ACHN (cell line): ENCODE measurements at regions not wholly inside any gene's neighbourhood (a gene's known extent, or its start where the extent isn't known, plus 50 kb on each side); places are given as distances from the start of the nearest gene placed in this dataset.
"Not testable (repeated sequence)": the region's sequence is repeated elsewhere in the genome, so short reads cannot be mapped to it uniquely, and the experiment has no call there.

Experiments
- DNase-seq: peaks from one replicate; pipeline ENCODE4 v3.0.0-alpha.2; 2015
- in situ Hi-C: cut with HindIII; loops from 2 replicates; pipeline ENCODE4 v1.10.0; 2017; ENCODE audit warnings: low sequenced_read_pairs, low pct_ligation_motif_present, low pct_unique_long_range_greater_than_20kb

- in situ Hi-C loops: no loop called here
- DNase-seq: no peak
These were observed 196.5 kb downstream of the UBE3A start for GRCh38 chr15:25242166-25242879.

- in situ Hi-C loops: no loop called here
- DNase-seq: no peak
These were observed 195.6 kb downstream of the UBE3A start for GRCh38 chr15:25242957-25243799.

- in situ Hi-C loops: no loop called here
These were observed 195.1 kb downstream of the UBE3A start for GRCh38 chr15:25243800-25244097.

GRCh38 chr15:25244731-25245585 lies 193.9 kb downstream of the UBE3A start:
- in situ Hi-C loops: no loop called here
- DNase-seq: no peak

More at GRCh38 chr15:25243800-25244097, 195.1 kb downstream of the UBE3A start:
- no peak for DNase-seq

GRCh38 chr15:25245801-25246622 lies 192.8 kb downstream of the UBE3A start:
- DNase-seq: no peak
- in situ Hi-C loops: no loop called here

- DNase-seq: no peak
- in situ Hi-C loops: no loop called here
These were observed 192.0 kb downstream of the UBE3A start for GRCh38 chr15:25246641-25247406.

- DNase-seq: no peak
- in situ Hi-C loops: no loop called here
These were observed 191.3 kb downstream of the UBE3A start for GRCh38 chr15:25247407-25248038.

GRCh38 chr15:25248087-25248486 lies 190.7 kb downstream of the UBE3A start:
- DNase-seq, in situ Hi-C loops: not testable (repeated sequence)

GRCh38 chr15:25248583-25249235 lies 190.1 kb downstream of the UBE3A start:
- in situ Hi-C loops: no loop called here
- DNase-seq: no peak

- DNase-seq: no peak
- in situ Hi-C loops: no loop called here
These were observed 189.4 kb downstream of the UBE3A start for GRCh38 chr15:25249236-25250010.

- in situ Hi-C loops: no loop called here
- DNase-seq: no peak
These were observed 188.7 kb downstream of the UBE3A start for GRCh38 chr15:25250011-25250596.

GRCh38 chr15:25250906-25251622 lies 187.8 kb downstream of the UBE3A start:
- in situ Hi-C loops: no loop called here
- DNase-seq: no peak

GRCh38 chr15:25251700-25252390 lies 187.0 kb downstream of the UBE3A start:
- in situ Hi-C loops: no loop called here
- no peak for DNase-seq

GRCh38 chr15:25253048-25253973 lies 185.5 kb downstream of the UBE3A start:
- in situ Hi-C loops, DNase-seq: not testable (repeated sequence)
